Neural progenitor cell (in vitro differentiated cells): ENCODE measurements at regions not wholly inside any gene's neighbourhood (a gene's known extent, or its start where the extent isn't known, plus 50 kb on each side); places are given as distances from the start of the nearest gene placed in this dataset.

Experiments used
- DNase-seq: peaks from one replicate; pipeline ENCODE4 v3.0.0-alpha.2; 2016; ENCODE audit warnings: low spot score
- H2AFZ ChIP-seq: fragments of 200-600 bp; sonication (generic); replicated peaks from 2 replicates; pipeline ENCODE4 v1.6.1; 2016; ENCODE audit warnings: antibody characterized with exemption
- H3F3A ChIP-seq: fragments of 200-600 bp; sonication (generic); 2 replicates; pipeline ENCODE4 v1.6.1; 2016; ENCODE audit warnings: antibody characterized with exemption, low read depth
- H3K27ac ChIP-seq: fragments of 200-600 bp; sonication (generic); 2 replicates; pipeline ENCODE4 v1.5.1; 2016; ENCODE audit warnings: mild to moderate bottlenecking
- H3K27me3 ChIP-seq: fragments of 200-600 bp; sonication (generic); 2 replicates; pipeline ENCODE4 v1.6.1; 2016; ENCODE audit warnings: mild to moderate bottlenecking, moderate library complexity
- H3K36me3 ChIP-seq: fragments of 200-600 bp; sonication (generic); 2 replicates; pipeline ENCODE4 v1.5.1; 2016
- H3K4me1 ChIP-seq: fragments of 200-600 bp; sonication (generic); 2 replicates; pipeline ENCODE4 v1.6.1; 2016; ENCODE audit warnings: mixed run types
- H3K4me2 ChIP-seq: fragments of 200-600 bp; sonication (generic); 2 replicates; pipeline ENCODE4 v1.6.1; 2016
- H3K4me3 ChIP-seq: fragments of 200-600 bp; sonication (generic); 2 replicates; pipeline ENCODE4 v1.5.1; 2016
- H3K79me2 ChIP-seq: fragments of 200-600 bp; sonication (generic); 2 replicates; pipeline ENCODE4 v1.6.1; 2016; ENCODE audit warnings: low read depth
- H3K9ac ChIP-seq: fragments of 200-600 bp; sonication (generic); 2 replicates; pipeline ENCODE4 v1.6.1; 2016
- H3K9me3 ChIP-seq: fragments of 200-600 bp; sonication (generic); 2 replicates; pipeline ENCODE4 v1.5.1; 2016; ENCODE audit warnings: low read depth
- H4K20me1 ChIP-seq: fragments of 200-600 bp; sonication (generic); 2 replicates; pipeline ENCODE4 v1.6.1; 2016; ENCODE audit warnings: low read depth
- H3K27ac Mint-ChIP-seq: 3 replicates; pipeline ENCODE4 v1.8.0; 2021; ENCODE audit warnings: mixed read lengths
- H3K27me3 Mint-ChIP-seq: 2 replicates; pipeline ENCODE4 v1.8.0; 2022; ENCODE audit warnings: low read depth, mild to moderate bottlenecking, inconsistent platforms, moderate library complexity, mixed read lengths; ENCODE audit not compliant: insufficient read depth
- H3K36me3 Mint-ChIP-seq: 3 replicates; pipeline ENCODE4 v1.8.0; 2021; ENCODE audit warnings: mixed read lengths
- H3K4me1 Mint-ChIP-seq: 3 replicates; pipeline ENCODE4 v1.8.0; 2021; ENCODE audit warnings: mixed read lengths
- H3K4me3 Mint-ChIP-seq: 3 replicates; pipeline ENCODE4 v1.8.0; 2021; ENCODE audit warnings: mild to moderate bottlenecking, moderate library complexity, mixed read lengths
- H3K9me3 Mint-ChIP-seq: 3 replicates; pipeline ENCODE4 v1.8.0; 2020; ENCODE audit warnings: mixed read lengths
- EZH2 ChIP-seq: fragments of 200-600 bp; sonication (generic); IDR thresholded peaks from 2 replicates; pipeline ENCODE4 v1.6.1; 2017; ENCODE audit warnings: antibody characterized with exemption, mild to moderate bottlenecking, moderate library complexity
- EZH2phosphoT487 ChIP-seq: fragments of 200-600 bp; sonication (generic); IDR thresholded peaks from 2 replicates; pipeline ENCODE4 v1.6.1; 2017; ENCODE audit warnings: antibody characterized with exemption
- TF ChIP-seq, protein P1 (sequence below): fragments of 200-600 bp; sonication (generic); IDR thresholded peaks from 2 replicates; pipeline ENCODE4 v1.5.1; 2017; ENCODE audit warnings: antibody characterized with exemption, mild to moderate bottlenecking

GRCh38 chr6:169939554-169940164, 188.2 kb downstream of the ERMARD start:
- no peaks in the 10 kb centered on the region for H4K20me1 ChIP-seq
- no peaks in the 10 kb centered on the region for H3K9me3 ChIP-seq
- no peaks in the 10 kb centered on the region for H3F3A ChIP-seq
- Mint-ChIP-seq H3K4me1 (peaks cover 31% of the 10 kb centered on the region), H3K36me3 (no peaks in the 10 kb centered on the region), H3K27ac (peak overlapping the region; percentile 36), H3K27me3 (peaks cover 3% of the 10 kb centered on the region), H3K9me3 (peaks cover 2% of the 10 kb centered on the region), H3K4me3 (no peak overlapping the region)
- no peak overlapping the region for H3K4me3 ChIP-seq
- H3K4me2 ChIP-seq, result no peak overlapping the region
- H2AFZ ChIP-seq, result no peak overlapping the region
- TF ChIP-seq, protein P1, sequence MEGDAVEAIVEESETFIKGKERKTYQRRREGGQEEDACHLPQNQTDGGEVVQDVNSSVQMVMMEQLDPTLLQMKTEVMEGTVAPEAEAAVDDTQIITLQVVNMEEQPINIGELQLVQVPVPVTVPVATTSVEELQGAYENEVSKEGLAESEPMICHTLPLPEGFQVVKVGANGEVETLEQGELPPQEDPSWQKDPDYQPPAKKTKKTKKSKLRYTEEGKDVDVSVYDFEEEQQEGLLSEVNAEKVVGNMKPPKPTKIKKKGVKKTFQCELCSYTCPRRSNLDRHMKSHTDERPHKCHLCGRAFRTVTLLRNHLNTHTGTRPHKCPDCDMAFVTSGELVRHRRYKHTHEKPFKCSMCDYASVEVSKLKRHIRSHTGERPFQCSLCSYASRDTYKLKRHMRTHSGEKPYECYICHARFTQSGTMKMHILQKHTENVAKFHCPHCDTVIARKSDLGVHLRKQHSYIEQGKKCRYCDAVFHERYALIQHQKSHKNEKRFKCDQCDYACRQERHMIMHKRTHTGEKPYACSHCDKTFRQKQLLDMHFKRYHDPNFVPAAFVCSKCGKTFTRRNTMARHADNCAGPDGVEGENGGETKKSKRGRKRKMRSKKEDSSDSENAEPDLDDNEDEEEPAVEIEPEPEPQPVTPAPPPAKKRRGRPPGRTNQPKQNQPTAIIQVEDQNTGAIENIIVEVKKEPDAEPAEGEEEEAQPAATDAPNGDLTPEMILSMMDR, result no peak
- no peak for DNase-seq
- H3K9ac ChIP-seq, result no peak overlapping the region
- no peaks in the 10 kb centered on the region for H3K36me3 ChIP-seq
- peaks cover 24% of the 10 kb centered on the region for H3K27me3 ChIP-seq
- H3K79me2 ChIP-seq, result no peaks in the 10 kb centered on the region
- no peak overlapping the region for H3K27ac ChIP-seq
- H3K4me1 ChIP-seq, result peaks cover 22% of the 10 kb centered on the region

DNA sequence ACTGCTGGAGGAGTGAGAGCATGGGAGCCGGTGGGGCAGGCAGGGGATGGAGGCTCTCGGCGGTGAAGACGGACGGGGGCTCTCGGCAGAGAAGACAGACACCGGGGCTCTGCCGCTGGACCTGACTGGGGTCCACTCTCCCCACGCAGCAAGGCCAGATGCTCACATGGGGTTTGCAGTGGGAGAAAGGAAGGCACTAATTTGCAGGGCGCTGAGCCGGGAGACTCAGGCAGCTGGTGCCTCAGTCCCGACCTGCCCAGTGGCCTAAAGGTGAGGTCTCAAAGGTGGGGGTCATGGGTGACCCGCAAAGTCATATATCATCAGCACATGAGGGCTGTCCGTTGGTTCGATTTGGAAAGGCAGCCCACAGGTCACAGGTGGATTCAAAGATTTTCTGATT, 187.3 kb downstream of the ERMARD start:
- Histone ChIP-seq H3K79me2 (no peaks in the 10 kb centered on the region), H3K4me1 (peaks cover 22% of the 10 kb centered on the region), H3K27me3 (peaks cover 24% of the 10 kb centered on the region), H3K36me3 (no peaks in the 10 kb centered on the region), H3K9ac (no peak overlapping the region), H2AFZ (no peak overlapping the region), H3K9me3 (no peaks in the 10 kb centered on the region), H3K4me3 (no peak overlapping the region), H3K4me2 (no peak overlapping the region), H3F3A (no peaks in the 10 kb centered on the region), H3K27ac (no peak overlapping the region), H4K20me1 (no peaks in the 10 kb centered on the region)
- H3K4me3 Mint-ChIP-seq, result no peak overlapping the region
- H3K4me1 Mint-ChIP-seq, result peaks cover 32% of the 10 kb centered on the region
- no peaks in the 10 kb centered on the region for H3K36me3 Mint-ChIP-seq
- peak overlapping the region; percentile 50 for H3K27ac Mint-ChIP-seq
- TF ChIP-seq, protein P1, result no peak
- no peak for TF ChIP-seq EZH2
- TF ChIP-seq EZH2phosphoT487, result no peak
- peaks cover 4% of the 10 kb centered on the region for H3K27me3 Mint-ChIP-seq
- no peak for DNase-seq
- no peaks in the 10 kb centered on the region for H3K9me3 Mint-ChIP-seq

DNA sequence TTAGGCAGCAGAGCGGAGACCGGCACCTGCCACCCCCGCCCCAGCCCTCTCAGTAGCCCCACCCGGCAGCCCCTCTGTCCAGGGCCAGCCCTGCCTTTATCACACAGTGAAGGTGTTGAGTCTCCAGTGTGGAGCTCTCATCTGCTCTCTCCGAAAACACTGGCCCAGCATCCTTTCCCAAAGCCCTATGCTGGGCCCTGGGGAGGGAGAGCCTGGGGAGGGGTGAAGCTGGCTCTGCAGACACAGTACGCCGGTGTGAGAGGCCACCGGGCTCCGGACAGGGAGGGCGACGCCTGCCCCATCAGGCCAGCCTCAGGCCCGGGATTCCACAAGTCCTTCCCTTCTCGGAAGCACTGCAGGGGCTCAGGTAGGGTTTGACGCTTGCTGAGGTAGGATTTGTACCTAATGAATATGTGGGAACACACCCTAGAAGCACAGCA, 186.9 kb downstream of the ERMARD start:
- peak overlapping the region; percentile 44 for H2AFZ ChIP-seq
- no peak overlapping the region for H3K4me3 Mint-ChIP-seq
- H3K27me3 ChIP-seq, result peaks cover 24% of the 10 kb centered on the region
- H3K27me3 Mint-ChIP-seq, result peaks cover 7% of the 10 kb centered on the region
- no peak overlapping the region for H3K4me2 ChIP-seq
- H4K20me1 ChIP-seq, result no peaks in the 10 kb centered on the region
- no peaks in the 10 kb centered on the region for H3K36me3 Mint-ChIP-seq
- H3K9me3 ChIP-seq, result no peaks in the 10 kb centered on the region
- no peak for DNase-seq
- peaks cover 32% of the 10 kb centered on the region for H3K4me1 Mint-ChIP-seq
- no peak overlapping the region for H3K4me3 ChIP-seq
- H3F3A ChIP-seq, result no peaks in the 10 kb centered on the region
- no peaks in the 10 kb centered on the region for H3K79me2 ChIP-seq
- H3K27ac ChIP-seq, result no peak overlapping the region
- no peaks in the 10 kb centered on the region for H3K36me3 ChIP-seq
- H3K4me1 ChIP-seq, result peaks cover 24% of the 10 kb centered on the region
- H3K9me3 Mint-ChIP-seq, result no peaks in the 10 kb centered on the region
- peak overlapping the region; percentile 50 for H3K27ac Mint-ChIP-seq
- TF ChIP-seq EZH2 (no peak), EZH2phosphoT487 (no peak)
- TF ChIP-seq, protein P1, result no peak
- H3K9ac ChIP-seq, result no peak overlapping the region
